ENCODE measurements at regions not wholly inside any gene's neighbourhood (a gene's known extent, or its start where the extent isn't known, plus 50 kb on each side); places are given as distances from the start of the nearest gene placed in this dataset.

DNA sequence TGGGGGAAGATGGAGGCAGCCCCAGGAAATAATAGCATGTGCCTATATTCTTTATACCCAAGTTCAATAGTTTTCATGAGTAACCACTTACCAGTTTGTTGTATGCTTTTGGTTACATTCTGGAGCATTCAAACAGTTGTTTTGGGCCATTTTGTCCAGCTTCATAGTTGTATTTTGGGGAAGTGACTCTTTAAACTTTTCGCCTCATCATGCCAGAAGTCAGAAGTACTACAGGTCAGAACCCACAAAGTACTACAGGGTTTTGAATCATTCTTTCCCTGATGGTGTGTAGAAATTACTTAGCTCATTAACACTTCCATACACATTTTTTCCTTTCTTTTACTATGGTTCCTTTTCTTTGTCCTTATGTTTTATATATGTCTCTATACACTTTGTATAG is 210.6 kb downstream of the ARPP21 start:
- TF ChIP-seq CTCF (conservative IDR thresholded peaks at IDR 0.05 in 1 of 2, IDR thresholded peaks at IDR 0.05 in 1 of 2; ENCODE audit: extremely low read depth in 1 of 2, insufficient read depth in 1 of 2, low read depth in 1 of 2, low read length in 2 of 2) (no peak), EZH2 (IDR thresholded peaks at IDR 0.05; ENCODE audit: borderline replicate concordance, low read length) (no peak)
